H7 (cell line): ENCODE measurements at regions not wholly inside any gene's neighbourhood (a gene's known extent, or its start where the extent isn't known, plus 50 kb on each side); places are given as distances from the start of the nearest gene placed in this dataset.

ENCODE experiments used
- DNase-seq: peaks from one replicate; pipeline ENCODE4 v3.0.0; 2012
- H3K27me3 ChIP-seq: 2 replicates; pipeline ENCODE4 v1.6.0; 2011; ENCODE audit warnings: mild to moderate bottlenecking, low read length; ENCODE audit not compliant: control insufficient read depth, insufficient read depth
- H3K36me3 ChIP-seq: replicated peaks from 2 replicates; pipeline ENCODE4 v1.5.1; 2011; ENCODE audit warnings: low read length; ENCODE audit not compliant: control insufficient read depth, insufficient read depth
- H3K4me3 ChIP-seq: 2 replicates; pipeline ENCODE4 v1.5.1; 2011; ENCODE audit warnings: low read depth, mild to moderate bottlenecking, control low read depth, low read length, moderate library complexity; ENCODE audit not compliant: insufficient read depth

- Histone ChIP-seq H3K36me3 (no peaks in the 10 kb centered on the region), H3K27me3 (no peaks in the 10 kb centered on the region), H3K4me3 (no peak overlapping the region)
- no peak for DNase-seq
These were observed 150.0 kb upstream of the FRMD6 start for GRCh38 chr14:51501746-51502145.

GRCh38 chr14:51504669-51505068 lies 147.0 kb upstream of the FRMD6 start:
- Histone ChIP-seq H3K36me3 (no peaks in the 10 kb centered on the region), H3K4me3 (no peak overlapping the region), H3K27me3 (no peaks in the 10 kb centered on the region)
- DNase-seq: no peak

GRCh38 chr14:51507511-51507905 lies 144.2 kb upstream of the FRMD6 start:
- no peak overlapping the region for H3K4me3 ChIP-seq
- no peak for DNase-seq
- H3K27me3 ChIP-seq: no peaks in the 10 kb centered on the region
- no peaks in the 10 kb centered on the region for H3K36me3 ChIP-seq

GRCh38 chr14:51507906-51508511 lies 143.7 kb upstream of the FRMD6 start:
- peak; percentile 13 for DNase-seq
- Histone ChIP-seq H3K36me3 (no peaks in the 10 kb centered on the region), H3K4me3 (no peak overlapping the region), H3K27me3 (no peaks in the 10 kb centered on the region)

GRCh38 chr14:51511265-51511664 lies 140.4 kb upstream of the FRMD6 start:
- Histone ChIP-seq H3K36me3 (no peaks in the 10 kb centered on the region), H3K27me3 (no peaks in the 10 kb centered on the region), H3K4me3 (no peak overlapping the region)
- DNase-seq: no peak

- no peak for DNase-seq
- Histone ChIP-seq H3K27me3 (no peaks in the 10 kb centered on the region), H3K36me3 (no peaks in the 10 kb centered on the region), H3K4me3 (no peak overlapping the region)
These were observed 139.4 kb upstream of the FRMD6 start for GRCh38 chr14:51512316-51512715.

- no peak for DNase-seq
- no peak overlapping the region for H3K4me3 ChIP-seq
- no peaks in the 10 kb centered on the region for H3K36me3 ChIP-seq
- no peaks in the 10 kb centered on the region for H3K27me3 ChIP-seq
These were observed 138.4 kb upstream of the FRMD6 start for GRCh38 chr14:51513281-51513680.

GRCh38 chr14:51513933-51514332 lies 137.8 kb upstream of the FRMD6 start:
- no peak for DNase-seq
- Histone ChIP-seq H3K27me3 (no peaks in the 10 kb centered on the region), H3K36me3 (no peaks in the 10 kb centered on the region)

GRCh38 chr14:51515611-51516010 lies 136.1 kb upstream of the FRMD6 start:
- Histone ChIP-seq H3K27me3 (no peaks in the 10 kb centered on the region), H3K4me3 (no peak overlapping the region), H3K36me3 (no peaks in the 10 kb centered on the region)
- DNase-seq: no peak

More at GRCh38 chr14:51513933-51514332, 137.8 kb upstream of the FRMD6 start:
- H3K4me3 ChIP-seq: no peak overlapping the region

- DNase-seq: no peak
- Histone ChIP-seq H3K27me3 (no peaks in the 10 kb centered on the region), H3K4me3 (no peak overlapping the region), H3K36me3 (no peaks in the 10 kb centered on the region)
These were observed 134.9 kb upstream of the FRMD6 start for GRCh38 chr14:51516706-51517395.

- DNase-seq: no peak
- Histone ChIP-seq H3K4me3 (no peak overlapping the region), H3K36me3 (no peaks in the 10 kb centered on the region), H3K27me3 (no peaks in the 10 kb centered on the region)
These were observed 133.4 kb upstream of the FRMD6 start for GRCh38 chr14:51518280-51518679.

GRCh38 chr14:51518711-51519110 lies 133.0 kb upstream of the FRMD6 start:
- Histone ChIP-seq H3K4me3 (no peak overlapping the region), H3K36me3 (no peaks in the 10 kb centered on the region), H3K27me3 (no peaks in the 10 kb centered on the region)
- no peak for DNase-seq

GRCh38 chr14:51520087-51520486 lies 131.6 kb upstream of the FRMD6 start:
- Histone ChIP-seq H3K4me3 (no peak overlapping the region), H3K36me3 (no peaks in the 10 kb centered on the region), H3K27me3 (no peaks in the 10 kb centered on the region)
- no peak for DNase-seq

GRCh38 chr14:51521764-51522163 lies 129.9 kb upstream of the FRMD6 start:
- no peak for DNase-seq
- H3K4me3 ChIP-seq: no peak overlapping the region
- H3K27me3 ChIP-seq: no peaks in the 10 kb centered on the region
- no peaks in the 10 kb centered on the region for H3K36me3 ChIP-seq

- no peaks in the 10 kb centered on the region for H3K27me3 ChIP-seq
- no peak for DNase-seq
- no peak overlapping the region for H3K4me3 ChIP-seq
- no peaks in the 10 kb centered on the region for H3K36me3 ChIP-seq
These were observed 128.5 kb upstream of the FRMD6 start for GRCh38 chr14:51523243-51523642.
